ENCODE measurements at regions not wholly inside any gene's neighbourhood (a gene's known extent, or its start where the extent isn't known, plus 50 kb on each side); places are given as distances from the start of the nearest gene placed in this dataset.
A peak's percentile ranks its signal among the peaks of the same experiment; 100 is the strongest.

GRCh38 chr6:11436508-11437096 is 100.9 kb upstream of the TMEM170B start:
- TF ChIP-seq POLR2AphosphoS5 (IDR thresholded peaks at IDR 0.05) (no peak), EP300 (IDR thresholded peaks at IDR 0.05) (no peak), POLR2A (IDR thresholded peaks at IDR 0.05) (no peak)
- TF ChIP-seq, protein P1, sequence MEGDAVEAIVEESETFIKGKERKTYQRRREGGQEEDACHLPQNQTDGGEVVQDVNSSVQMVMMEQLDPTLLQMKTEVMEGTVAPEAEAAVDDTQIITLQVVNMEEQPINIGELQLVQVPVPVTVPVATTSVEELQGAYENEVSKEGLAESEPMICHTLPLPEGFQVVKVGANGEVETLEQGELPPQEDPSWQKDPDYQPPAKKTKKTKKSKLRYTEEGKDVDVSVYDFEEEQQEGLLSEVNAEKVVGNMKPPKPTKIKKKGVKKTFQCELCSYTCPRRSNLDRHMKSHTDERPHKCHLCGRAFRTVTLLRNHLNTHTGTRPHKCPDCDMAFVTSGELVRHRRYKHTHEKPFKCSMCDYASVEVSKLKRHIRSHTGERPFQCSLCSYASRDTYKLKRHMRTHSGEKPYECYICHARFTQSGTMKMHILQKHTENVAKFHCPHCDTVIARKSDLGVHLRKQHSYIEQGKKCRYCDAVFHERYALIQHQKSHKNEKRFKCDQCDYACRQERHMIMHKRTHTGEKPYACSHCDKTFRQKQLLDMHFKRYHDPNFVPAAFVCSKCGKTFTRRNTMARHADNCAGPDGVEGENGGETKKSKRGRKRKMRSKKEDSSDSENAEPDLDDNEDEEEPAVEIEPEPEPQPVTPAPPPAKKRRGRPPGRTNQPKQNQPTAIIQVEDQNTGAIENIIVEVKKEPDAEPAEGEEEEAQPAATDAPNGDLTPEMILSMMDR (IDR thresholded peaks at IDR 0.05) = no peak
- H3K9me3 ChIP-seq = no peaks in the 10 kb centered on the region
- intact Hi-C loops (cut with DNase I; ENCODE audit: low total_unique reads) = no loop called here
- H3K27ac ChIP-seq = no peak overlapping the region
- no peaks in the 10 kb centered on the region for H3K27me3 ChIP-seq
- peaks cover 14 to 39% (median 26%) of the 10 kb centered on the region in 4 donors for H3K4me1 ChIP-seq
- H3K4me3 ChIP-seq = no peak overlapping the region
- DNase-seq = no peak
- no peaks in the 10 kb centered on the region for H3K36me3 ChIP-seq
- 90 to 97% (median 96%) methylated on average over 6 of the region's 6 CpGs for WGBS, 5 donors

GRCh38 chr6:11434565-11435326 is 102.8 kb upstream of the TMEM170B start:
- 40 to 56% (median 50%) methylated on average over 10 of the region's 10 CpGs for WGBS, 5 donors
- H3K27ac ChIP-seq = peak overlapping the region; percentile 61 to 77 (median 71)
- TF ChIP-seq EP300 (IDR thresholded peaks at IDR 0.05) (no peak), POLR2A (IDR thresholded peaks at IDR 0.05) (no peak), POLR2AphosphoS5 (IDR thresholded peaks at IDR 0.05) (peak; percentile 7 to 80 (median 78))
- TF ChIP-seq, protein P1 (IDR thresholded peaks at IDR 0.05) = peak in 1 of 7 experiments; percentile 7
- no peak overlapping the region for H3K4me3 ChIP-seq
- H3K36me3 ChIP-seq = no peaks in the 10 kb centered on the region
- no peaks in the 10 kb centered on the region for H3K9me3 ChIP-seq
- intact Hi-C loops (cut with DNase I; ENCODE audit: low total_unique reads) = no loop called here
- H3K27me3 ChIP-seq = no peaks in the 10 kb centered on the region
- DNase-seq = peak; percentile 42 to 70
- H3K4me1 ChIP-seq = peaks cover 18 to 39% (median 26%) of the 10 kb centered on the region in 4 donors

- DNase-seq = no peak
- H3K4me1 ChIP-seq = peaks cover 23 to 39% (median 30%) of the 10 kb centered on the region in 4 donors
- no peak overlapping the region for H3K4me3 ChIP-seq
- WGBS, 5 donors = 4 to 24% (median 13%) methylated on average over 1 of the region's 1 CpG
- peak overlapping the region in 4 of 5 donors; percentile 67 to 77 (median 72) for H3K27ac ChIP-seq
- no peaks in the 10 kb centered on the region for H3K36me3 ChIP-seq
- H3K9me3 ChIP-seq = no peaks in the 10 kb centered on the region
- intact Hi-C loops (cut with DNase I; ENCODE audit: low total_unique reads) = no loop called here
- H3K27me3 ChIP-seq = no peaks in the 10 kb centered on the region
- TF ChIP-seq, protein P1 (IDR thresholded peaks at IDR 0.05) = no peak
- TF ChIP-seq EP300 (IDR thresholded peaks at IDR 0.05) (no peak), POLR2AphosphoS5 (IDR thresholded peaks at IDR 0.05) (no peak)
Observed at GRCh38 chr6:11433860-11434259, 103.7 kb upstream of the TMEM170B start.

- peak overlapping the region in 4 of 5 donors; percentile 67 to 77 (median 72) for H3K27ac ChIP-seq
- H3K4me1 ChIP-seq = peaks cover 23 to 49% (median 37%) of the 10 kb centered on the region in 4 donors
Observed at GRCh38 chr6:11432713-11433450, 104.7 kb upstream of the TMEM170B start.

More at GRCh38 chr6:11432713-11433450, 104.7 kb upstream of the TMEM170B start:
- H3K36me3 ChIP-seq = no peaks in the 10 kb centered on the region
- intact Hi-C loops (cut with DNase I; ENCODE audit: low total_unique reads) = no loop called here
- DNase-seq = no peak
- TF ChIP-seq, protein P1 (IDR thresholded peaks at IDR 0.05) = no peak
- TF ChIP-seq POLR2AphosphoS5 (IDR thresholded peaks at IDR 0.05) = peak in 1 of 3 donors; percentile 9
- TF ChIP-seq EP300 (IDR thresholded peaks at IDR 0.05) = no peak
- no peak for TF ChIP-seq POLR2A (IDR thresholded peaks at IDR 0.05)
- H3K4me3 ChIP-seq = no peak overlapping the region
- 37 to 81% (median 68%) methylated on average over 1 of the region's 1 CpG for WGBS, 5 donors
- no peaks in the 10 kb centered on the region for H3K9me3 ChIP-seq
- H3K27me3 ChIP-seq = no peaks in the 10 kb centered on the region

All from stomach (tissue), 8 donors.